CD4-positive, CD25-positive, alpha-beta regulatory T cell (primary cell): ENCODE measurements at regions not wholly inside any gene's neighbourhood (a gene's known extent, or its start where the extent isn't known, plus 50 kb on each side); places are given as distances from the start of the nearest gene placed in this dataset.

ENCODE experiments used
- ATAC-seq, 2 donors: fragments of 150-1000 bp; cut with Tn5 transposase; one replicate each; pipeline ENCODE4 v1.10.0; 2021; ENCODE audit warnings: low read depth in 2 of 2, moderate number of reproducible peaks in 2 of 2, moderate library complexity in 1 of 2
- DNase-seq, 3 donors: peaks; one replicate each; pipeline versions ENCODE4 v3.0.0 to v3.0.0-alpha.2; 2012 to 2022; ENCODE audit warnings: mixed read lengths in 1 of 3
- H3K27ac ChIP-seq: one replicate; pipeline ENCODE4 v1.7.0; 2013; ENCODE audit warnings: mild to moderate bottlenecking, low read length; ENCODE audit not compliant: insufficient read depth, poor library complexity, severe bottlenecking
- H3K27me3 ChIP-seq: one replicate; pipeline ENCODE4 v1.7.0; 2013; ENCODE audit warnings: low read length; ENCODE audit not compliant: control insufficient read depth, insufficient read depth
- H3K36me3 ChIP-seq: one replicate; pipeline ENCODE4 v1.7.0; 2013; ENCODE audit warnings: mild to moderate bottlenecking, low read length, moderate library complexity; ENCODE audit not compliant: control insufficient read depth, insufficient read depth
- H3K4me1 ChIP-seq: 2 replicates; pipeline ENCODE4 v1.7.0; 2013; ENCODE audit warnings: mild to moderate bottlenecking, low read length; ENCODE audit not compliant: insufficient read depth, control insufficient read depth, poor library complexity, severe bottlenecking
- H3K4me3 ChIP-seq: one replicate; pipeline ENCODE4 v1.7.0; 2013; ENCODE audit warnings: low read depth, mild to moderate bottlenecking, low read length, moderate library complexity
- H3K9me3 ChIP-seq, 2 experiments: 1 replicate in 1 of 2; 2 replicates in 1 of 2; pipeline ENCODE4 v1.7.0; 2013; ENCODE audit warnings: low read length in 2 of 2, mild to moderate bottlenecking in 1 of 2, moderate library complexity in 1 of 2; ENCODE audit not compliant: control insufficient read depth in 2 of 2
- H3K27ac Mint-ChIP-seq, 3 donors: one replicate each; pipeline ENCODE4 v1.8.0; 2020 to 2022; ENCODE audit warnings: mild to moderate bottlenecking in 3 of 3, mixed read lengths in 3 of 3, moderate library complexity in 2 of 3
- H3K27me3 Mint-ChIP-seq: one replicate; pipeline ENCODE4 v1.8.0; 2022; ENCODE audit warnings: mild to moderate bottlenecking, mixed read lengths
- H3K36me3 Mint-ChIP-seq: one replicate; pipeline ENCODE4 v1.8.0; 2020; ENCODE audit warnings: mixed read lengths
- H3K4me1 Mint-ChIP-seq, 4 donors: one replicate each; pipeline ENCODE4 v1.8.0; 2020 to 2022; ENCODE audit warnings: mixed read lengths in 4 of 4, mild to moderate bottlenecking in 1 of 4
- H3K4me3 Mint-ChIP-seq, 4 donors: one replicate each; pipeline ENCODE4 v1.8.0; 2020 to 2022; ENCODE audit warnings: mild to moderate bottlenecking in 4 of 4, mixed read lengths in 4 of 4, moderate library complexity in 3 of 4
- H3K9me3 Mint-ChIP-seq, 7 donors: one replicate each; pipeline ENCODE4 v1.8.0; 2020 to 2022; ENCODE audit warnings: mixed read lengths in 7 of 7, mild to moderate bottlenecking in 3 of 7, moderate library complexity in 2 of 7

GRCh38 chr6:1087154-1087843 lies 224.6 kb upstream of the FOXQ1 start:
- DNase-seq (no peak), ATAC-seq (no peak)
- Mint-ChIP-seq H3K9me3 (no peaks in the 10 kb centered on the region), H3K36me3 (no peaks in the 10 kb centered on the region), H3K27me3 (no peaks in the 10 kb centered on the region), H3K27ac (no peak overlapping the region), H3K4me1 (no peaks in the 10 kb centered on the region), H3K4me3 (no peak overlapping the region)
- Histone ChIP-seq H3K36me3 (no peaks in the 10 kb centered on the region), H3K27ac (no peak overlapping the region), H3K4me1 (no peaks in the 10 kb centered on the region), H3K4me3 (no peak overlapping the region), H3K27me3 (no peaks in the 10 kb centered on the region), H3K9me3 (no peaks in the 10 kb centered on the region)

GRCh38 chr6:1086446-1087153 lies 225.3 kb upstream of the FOXQ1 start:
- Mint-ChIP-seq H3K36me3 (no peaks in the 10 kb centered on the region), H3K27ac (no peak overlapping the region), H3K4me1 (no peaks in the 10 kb centered on the region), H3K27me3 (no peaks in the 10 kb centered on the region), H3K9me3 (no peaks in the 10 kb centered on the region), H3K4me3 (no peak overlapping the region)
- DNase-seq (no peak), ATAC-seq (no peak)
- Histone ChIP-seq H3K4me1 (no peaks in the 10 kb centered on the region), H3K36me3 (no peaks in the 10 kb centered on the region), H3K27me3 (no peaks in the 10 kb centered on the region), H3K4me3 (no peak overlapping the region), H3K9me3 (no peaks in the 10 kb centered on the region), H3K27ac (no peak overlapping the region)

- H3K36me3 ChIP-seq, result no peaks in the 10 kb centered on the region
- peaks cover 13% of the 10 kb centered on the region for H3K27me3 Mint-ChIP-seq
- no peaks in the 10 kb centered on the region for H3K27me3 ChIP-seq
- no peak overlapping the region for H3K4me3 Mint-ChIP-seq
- no peak for DNase-seq
- no peak overlapping the region for H3K27ac ChIP-seq
- H3K27ac Mint-ChIP-seq, result no peak overlapping the region
- H3K4me1 ChIP-seq, result no peaks in the 10 kb centered on the region
- H3K4me1 Mint-ChIP-seq, result no peaks in the 10 kb centered on the region
- H3K9me3 ChIP-seq, result no peaks in the 10 kb centered on the region
- peaks cover 0 to 2% (median 0%) of the 10 kb centered on the region in 7 donors for H3K9me3 Mint-ChIP-seq
- H3K4me3 ChIP-seq, result no peak overlapping the region
- H3K36me3 Mint-ChIP-seq, result no peaks in the 10 kb centered on the region
- ATAC-seq, result no peak
These were observed 229.5 kb upstream of the FOXQ1 start for GRCh38 chr6:1082285-1082935.

- H3K36me3 Mint-ChIP-seq, result no peaks in the 10 kb centered on the region
- ATAC-seq, result no peak
These were observed 230.2 kb upstream of the FOXQ1 start for GRCh38 chr6:1081551-1082284.

GRCh38 chr6:1080453-1081337 lies 231.2 kb upstream of the FOXQ1 start:
- H3K4me1 ChIP-seq, result no peaks in the 10 kb centered on the region
- H3K4me3 ChIP-seq, result no peak overlapping the region
- no peak overlapping the region for H3K4me3 Mint-ChIP-seq
- no peaks in the 10 kb centered on the region for H3K9me3 ChIP-seq
- no peaks in the 10 kb centered on the region for H3K36me3 Mint-ChIP-seq
- H3K27me3 ChIP-seq, result no peaks in the 10 kb centered on the region
- no peak overlapping the region for H3K27ac ChIP-seq
- ATAC-seq (no peak), DNase-seq (no peak)
- no peaks in the 10 kb centered on the region for H3K36me3 ChIP-seq
- H3K27me3 Mint-ChIP-seq, result peaks cover 13% of the 10 kb centered on the region
- H3K27ac Mint-ChIP-seq, result no peak overlapping the region
- H3K4me1 Mint-ChIP-seq, result no peaks in the 10 kb centered on the region
- peaks cover 0 to 2% (median 0%) of the 10 kb centered on the region in 7 donors for H3K9me3 Mint-ChIP-seq

More at GRCh38 chr6:1081551-1082284, 230.2 kb upstream of the FOXQ1 start:
- no peak for DNase-seq
- Histone ChIP-seq H3K27ac (no peak overlapping the region), H3K27me3 (no peaks in the 10 kb centered on the region), H3K9me3 (no peaks in the 10 kb centered on the region), H3K36me3 (no peaks in the 10 kb centered on the region), H3K4me3 (no peak overlapping the region), H3K4me1 (no peaks in the 10 kb centered on the region)
- no peak overlapping the region for H3K4me3 Mint-ChIP-seq
- H3K9me3 Mint-ChIP-seq, result peaks cover 0 to 2% (median 0%) of the 10 kb centered on the region in 7 donors
- H3K27ac Mint-ChIP-seq, result no peak overlapping the region
- H3K27me3 Mint-ChIP-seq, result peaks cover 13% of the 10 kb centered on the region
- H3K4me1 Mint-ChIP-seq, result no peaks in the 10 kb centered on the region

- DNase-seq (no peak), ATAC-seq (no peak)
- Mint-ChIP-seq H3K4me3 (no peak overlapping the region), H3K36me3 (no peaks in the 10 kb centered on the region), H3K27me3 (peaks cover 13% of the 10 kb centered on the region), H3K4me1 (no peaks in the 10 kb centered on the region), H3K9me3 (peaks cover 0 to 2% (median 0%) of the 10 kb centered on the region in 7 donors), H3K27ac (no peak overlapping the region)
- Histone ChIP-seq H3K4me1 (no peaks in the 10 kb centered on the region), H3K36me3 (no peaks in the 10 kb centered on the region), H3K4me3 (no peak overlapping the region), H3K27ac (no peak overlapping the region), H3K9me3 (no peaks in the 10 kb centered on the region), H3K27me3 (no peaks in the 10 kb centered on the region)
These were observed 232.4 kb upstream of the FOXQ1 start for GRCh38 chr6:1079525-1079924.
